ENCODE measurements at regions not wholly inside any gene's neighbourhood (a gene's known extent, or its start where the extent isn't known, plus 50 kb on each side); places are given as distances from the start of the nearest gene placed in this dataset.
"Not testable (repeated sequence)": the region's sequence is repeated elsewhere in the genome, so short reads cannot be mapped to it uniquely, and the experiment has no call there.

GRCh38 chr6:146917979-146918378 lies 286.2 kb upstream of the STXBP5 start:
- H3K27ac ChIP-seq = no peak overlapping the region
- H3K36me3 ChIP-seq = no peaks in the 10 kb centered on the region
- DNase-seq (ENCODE audit: low read depth in 1 of 2, low spot score in 2 of 2) = no peak
- H3K4me3 ChIP-seq = no peak overlapping the region
- peaks cover 28% of the 10 kb centered on the region for H3K4me1 ChIP-seq (replicated peaks)
- H3K27me3 ChIP-seq (replicated peaks) = no peaks in the 10 kb centered on the region
- H3K9me3 ChIP-seq (replicated peaks) = no peaks in the 10 kb centered on the region

GRCh38 chr6:146919017-146919416 lies 285.2 kb upstream of the STXBP5 start:
- no peak overlapping the region for H3K27ac ChIP-seq
- no peak for DNase-seq (ENCODE audit: low read depth in 1 of 2, low spot score in 2 of 2)

GRCh38 chr6:146923205-146923833 lies 280.9 kb upstream of the STXBP5 start:
- no peak for DNase-seq (ENCODE audit: low read depth in 1 of 2, low spot score in 2 of 2)

More at GRCh38 chr6:146919017-146919416, 285.2 kb upstream of the STXBP5 start:
- Histone ChIP-seq H3K4me3 (no peak overlapping the region), H3K4me1 (replicated peaks) (peaks cover 20% of the 10 kb centered on the region), H3K9me3 (replicated peaks) (no peaks in the 10 kb centered on the region), H3K36me3 (no peaks in the 10 kb centered on the region), H3K27me3 (replicated peaks) (no peaks in the 10 kb centered on the region)

GRCh38 chr6:146925846-146926245 lies 278.4 kb upstream of the STXBP5 start:
- H3K9me3 ChIP-seq (replicated peaks) = no peaks in the 10 kb centered on the region
- no peak overlapping the region for H3K4me3 ChIP-seq
- no peaks in the 10 kb centered on the region for H3K27me3 ChIP-seq (replicated peaks)
- H3K4me1 ChIP-seq (replicated peaks) = no peaks in the 10 kb centered on the region
- no peaks in the 10 kb centered on the region for H3K36me3 ChIP-seq
- no peak overlapping the region for H3K27ac ChIP-seq
- DNase-seq (ENCODE audit: low read depth in 1 of 2, low spot score in 2 of 2) = no peak

More at GRCh38 chr6:146923205-146923833, 280.9 kb upstream of the STXBP5 start:
- Histone ChIP-seq H3K27ac (no peak overlapping the region), H3K9me3 (replicated peaks) (no peaks in the 10 kb centered on the region), H3K4me3 (no peak overlapping the region), H3K27me3 (replicated peaks) (no peaks in the 10 kb centered on the region), H3K4me1 (replicated peaks) (no peaks in the 10 kb centered on the region), H3K36me3 (no peaks in the 10 kb centered on the region)

GRCh38 chr6:146928503-146928902 lies 275.7 kb upstream of the STXBP5 start:
- Histone ChIP-seq H3K4me3 (no peak overlapping the region), H3K27ac (no peak overlapping the region), H3K4me1 (replicated peaks) (no peaks in the 10 kb centered on the region), H3K36me3 (no peaks in the 10 kb centered on the region), H3K27me3 (replicated peaks) (no peaks in the 10 kb centered on the region), H3K9me3 (replicated peaks) (no peaks in the 10 kb centered on the region)
- no peak for DNase-seq (ENCODE audit: low read depth in 1 of 2, low spot score in 2 of 2)

GRCh38 chr6:146931214-146931613 lies 273.0 kb upstream of the STXBP5 start:
- no peak for DNase-seq (ENCODE audit: low read depth in 1 of 2, low spot score in 2 of 2)
- Histone ChIP-seq H3K9me3 (replicated peaks) (no peaks in the 10 kb centered on the region), H3K4me3 (no peak overlapping the region)

GRCh38 chr6:146937316-146937715 lies 266.9 kb upstream of the STXBP5 start:
- Histone ChIP-seq H3K4me1 (replicated peaks) (no peaks in the 10 kb centered on the region), H3K27me3 (replicated peaks) (no peaks in the 10 kb centered on the region), H3K27ac (no peak overlapping the region), H3K9me3 (replicated peaks) (no peaks in the 10 kb centered on the region), H3K36me3 (no peaks in the 10 kb centered on the region), H3K4me3 (no peak overlapping the region)
- no peak for DNase-seq (ENCODE audit: low read depth in 1 of 2, low spot score in 2 of 2)

More at GRCh38 chr6:146931214-146931613, 273.0 kb upstream of the STXBP5 start:
- Histone ChIP-seq H3K4me1 (replicated peaks) (no peaks in the 10 kb centered on the region), H3K27ac (no peak overlapping the region), H3K27me3 (replicated peaks) (no peaks in the 10 kb centered on the region), H3K36me3 (no peaks in the 10 kb centered on the region)

GRCh38 chr6:146938266-146938665 lies 266.0 kb upstream of the STXBP5 start:
- Histone ChIP-seq H3K4me3 (no peak overlapping the region), H3K27ac (no peak overlapping the region), H3K27me3 (replicated peaks) (no peaks in the 10 kb centered on the region), H3K36me3 (no peaks in the 10 kb centered on the region), H3K4me1 (replicated peaks) (no peaks in the 10 kb centered on the region), H3K9me3 (replicated peaks) (no peaks in the 10 kb centered on the region)
- no peak for DNase-seq (ENCODE audit: low read depth in 1 of 2, low spot score in 2 of 2)

- not testable (repeated sequence) for H3K9me3 ChIP-seq (replicated peaks); H3K27ac ChIP-seq; DNase-seq (ENCODE audit: low read depth in 1 of 2, low spot score in 2 of 2); H3K27me3 ChIP-seq (replicated peaks); H3K36me3 ChIP-seq; H3K4me1 ChIP-seq (replicated peaks); H3K4me3 ChIP-seq
These were observed 264.8 kb upstream of the STXBP5 start for GRCh38 chr6:146939456-146939855.

GRCh38 chr6:146943664-146944063 lies 260.6 kb upstream of the STXBP5 start:
- Histone ChIP-seq H3K36me3 (no peaks in the 10 kb centered on the region), H3K4me3 (no peak overlapping the region), H3K27ac (no peak overlapping the region), H3K27me3 (replicated peaks) (no peaks in the 10 kb centered on the region), H3K9me3 (replicated peaks) (no peaks in the 10 kb centered on the region), H3K4me1 (replicated peaks) (no peaks in the 10 kb centered on the region)
- no peak for DNase-seq (ENCODE audit: low read depth in 1 of 2, low spot score in 2 of 2)

GRCh38 chr6:146944077-146944476 lies 260.1 kb upstream of the STXBP5 start:
- Histone ChIP-seq H3K36me3 (no peaks in the 10 kb centered on the region), H3K27ac (no peak overlapping the region), H3K27me3 (replicated peaks) (no peaks in the 10 kb centered on the region), H3K4me3 (no peak overlapping the region), H3K4me1 (replicated peaks) (no peaks in the 10 kb centered on the region), H3K9me3 (replicated peaks) (no peaks in the 10 kb centered on the region)
- DNase-seq (ENCODE audit: low read depth in 1 of 2, low spot score in 2 of 2) = no peak

- Histone ChIP-seq H3K27me3 (replicated peaks) (no peaks in the 10 kb centered on the region), H3K36me3 (no peaks in the 10 kb centered on the region), H3K27ac (no peak overlapping the region), H3K9me3 (replicated peaks) (no peaks in the 10 kb centered on the region), H3K4me3 (no peak overlapping the region), H3K4me1 (replicated peaks) (no peaks in the 10 kb centered on the region)
- no peak for DNase-seq (ENCODE audit: low read depth in 1 of 2, low spot score in 2 of 2)
These were observed 259.4 kb upstream of the STXBP5 start for GRCh38 chr6:146944809-146945208.

GRCh38 chr6:146946559-146946958 lies 257.7 kb upstream of the STXBP5 start:
- Histone ChIP-seq H3K36me3 (no peaks in the 10 kb centered on the region), H3K4me3 (no peak overlapping the region), H3K9me3 (replicated peaks) (no peaks in the 10 kb centered on the region), H3K4me1 (replicated peaks) (no peaks in the 10 kb centered on the region), H3K27me3 (replicated peaks) (no peaks in the 10 kb centered on the region), H3K27ac (no peak overlapping the region)
- DNase-seq (ENCODE audit: low read depth in 1 of 2, low spot score in 2 of 2) = no peak

GRCh38 chr6:146948790-146949342 lies 255.4 kb upstream of the STXBP5 start:
- Histone ChIP-seq H3K36me3 (no peaks in the 10 kb centered on the region), H3K9me3 (replicated peaks) (no peaks in the 10 kb centered on the region), H3K4me3 (no peak overlapping the region), H3K27me3 (replicated peaks) (no peaks in the 10 kb centered on the region), H3K27ac (no peak overlapping the region), H3K4me1 (replicated peaks) (no peaks in the 10 kb centered on the region)
- DNase-seq (ENCODE audit: low read depth in 1 of 2, low spot score in 2 of 2) = no peak

- no peaks in the 10 kb centered on the region for H3K36me3 ChIP-seq
- DNase-seq (ENCODE audit: low read depth in 1 of 2, low spot score in 2 of 2) = no peak
- H3K4me1 ChIP-seq (replicated peaks) = no peaks in the 10 kb centered on the region
- no peak overlapping the region for H3K27ac ChIP-seq
- no peak overlapping the region for H3K4me3 ChIP-seq
- H3K27me3 ChIP-seq (replicated peaks) = no peaks in the 10 kb centered on the region
- H3K9me3 ChIP-seq (replicated peaks) = no peaks in the 10 kb centered on the region
These were observed 254.8 kb upstream of the STXBP5 start for GRCh38 chr6:146949425-146949824.
